ENCODE measurements at regions not wholly inside any gene's neighbourhood (a gene's known extent, or its start where the extent isn't known, plus 50 kb on each side); places are given as distances from the start of the nearest gene placed in this dataset.

GRCh38 chr9:134268747-134269146 is 57.5 kb upstream of the RXRA start:
- H3K79me2 ChIP-seq (ENCODE audit: control insufficient read depth, insufficient read depth, low read length) = no peaks in the 10 kb centered on the region
- H3K4me1 ChIP-seq (ENCODE audit: control insufficient read depth, extremely low read depth, insufficient read depth, low read length) = no peaks in the 10 kb centered on the region
- H3K9me3 ChIP-seq (ENCODE audit: control insufficient read depth, low read depth, low read length) = peaks cover 4% of the 10 kb centered on the region
- dilution Hi-C loops (cut with MboI; ENCODE audit: extremely low pct_ligation_motif_present, low sequenced_read_pairs) = no loop called here
- no peak for FAIRE-seq
- H3K9ac ChIP-seq (ENCODE audit: control insufficient read depth, extremely low read depth, insufficient read depth, low read length) = no peak overlapping the region
- H4K20me1 ChIP-seq (ENCODE audit: control insufficient read depth, extremely low read depth, insufficient read depth, low read length) = peaks cover 3% of the 10 kb centered on the region
- H3K36me3 ChIP-seq (ENCODE audit: control insufficient read depth in 2 of 2, extremely low read depth in 1 of 2, insufficient read depth in 2 of 2, low read length in 2 of 2) = no peaks in the 10 kb centered on the region
- no peak overlapping the region for H3K27ac ChIP-seq (ENCODE audit: control insufficient read depth, insufficient read depth, low read length)
- peaks cover 43% of the 10 kb centered on the region for H3K27me3 ChIP-seq (ENCODE audit: control insufficient read depth, extremely low read depth, insufficient read depth, low read length)
- no peak overlapping the region for H2AFZ ChIP-seq (ENCODE audit: control insufficient read depth, low read length)
- DNase-seq (ENCODE audit: low read depth, low spot score) = no peak
- no peak overlapping the region for H3K4me2 ChIP-seq (ENCODE audit: control insufficient read depth, extremely low read depth, insufficient read depth, low read depth, low read length)
- TF ChIP-seq CTCF (optimal IDR thresholded peaks at IDR 0.05 in 1 of 3, IDR thresholded peaks at IDR 0.05 in 1 of 3, conservative IDR thresholded peaks at IDR 0.05 in 1 of 3; ENCODE audit: extremely low read depth in 1 of 3, insufficient read depth in 2 of 3, low read length in 3 of 3) (no peak), EZH2 (IDR thresholded peaks at IDR 0.05; ENCODE audit: low read length) (no peak)
- no peaks in the 10 kb centered on the region for H3K9me1 ChIP-seq (ENCODE audit: control insufficient read depth, extremely low read depth, insufficient read depth, low read length)
- H3K4me3 ChIP-seq (ENCODE audit: control insufficient read depth in 2 of 3, extremely low read depth in 1 of 3, insufficient read depth in 2 of 3, low read depth in 1 of 3, low read length in 3 of 3) = no peak overlapping the region

GRCh38 chr9:134271338-134272301 is 54.6 kb upstream of the RXRA start:
- Histone ChIP-seq H3K79me2 (ENCODE audit: control insufficient read depth, insufficient read depth, low read length) (no peaks in the 10 kb centered on the region), H2AFZ (ENCODE audit: control insufficient read depth, low read length) (no peak overlapping the region), H3K27me3 (ENCODE audit: control insufficient read depth, extremely low read depth, insufficient read depth, low read length) (peaks cover 41% of the 10 kb centered on the region), H3K9me1 (ENCODE audit: control insufficient read depth, extremely low read depth, insufficient read depth, low read length) (no peaks in the 10 kb centered on the region), H3K36me3 (ENCODE audit: control insufficient read depth in 2 of 2, extremely low read depth in 1 of 2, insufficient read depth in 2 of 2, low read length in 2 of 2) (no peaks in the 10 kb centered on the region), H3K27ac (ENCODE audit: control insufficient read depth, insufficient read depth, low read length) (no peak overlapping the region), H3K9ac (ENCODE audit: control insufficient read depth, extremely low read depth, insufficient read depth, low read length) (no peak overlapping the region), H4K20me1 (ENCODE audit: control insufficient read depth, extremely low read depth, insufficient read depth, low read length) (peaks cover 3% of the 10 kb centered on the region), H3K4me2 (ENCODE audit: control insufficient read depth, extremely low read depth, insufficient read depth, low read depth, low read length) (no peak overlapping the region), H3K9me3 (ENCODE audit: control insufficient read depth, low read depth, low read length) (peaks cover 4% of the 10 kb centered on the region), H3K4me3 (ENCODE audit: control insufficient read depth in 2 of 3, extremely low read depth in 1 of 3, insufficient read depth in 2 of 3, low read depth in 1 of 3, low read length in 3 of 3) (no peak overlapping the region), H3K4me1 (ENCODE audit: control insufficient read depth, extremely low read depth, insufficient read depth, low read length) (no peaks in the 10 kb centered on the region)
- dilution Hi-C loops (cut with MboI; ENCODE audit: extremely low pct_ligation_motif_present, low sequenced_read_pairs) = no loop called here
- peak in 1 of 3 experiments; percentile 3 for TF ChIP-seq CTCF (optimal IDR thresholded peaks at IDR 0.05 in 1 of 3, IDR thresholded peaks at IDR 0.05 in 1 of 3, conservative IDR thresholded peaks at IDR 0.05 in 1 of 3; ENCODE audit: extremely low read depth in 1 of 3, insufficient read depth in 2 of 3, low read length in 3 of 3)
- TF ChIP-seq EZH2 (IDR thresholded peaks at IDR 0.05; ENCODE audit: low read length) = no peak
- DNase-seq (ENCODE audit: low read depth, low spot score) = no peak
- no peak for FAIRE-seq

Measured in keratinocyte (primary cell).